Cardiac fibroblast (primary cell): ENCODE measurements at regions not wholly inside any gene's neighbourhood (a gene's known extent, or its start where the extent isn't known, plus 50 kb on each side); places are given as distances from the start of the nearest gene placed in this dataset.

Source experiments
- DNase-seq, 2 donors: peaks; one replicate each; pipeline versions ENCODE4 v3.0.0 to v3.0.0-alpha.2; 2010; ENCODE audit warnings: low read depth in 2 of 2
- H3K4me3 ChIP-seq, 2 donors: replicated peaks in 1 of 2; 1 replicate in 1 of 2; 2 replicates in 1 of 2; pipeline ENCODE4 v1.5.1; 2011; ENCODE audit warnings: low read depth in 2 of 2, low read length in 2 of 2, mild to moderate bottlenecking in 2 of 2, moderate library complexity in 1 of 2
- CTCF ChIP-seq: IDR thresholded peaks from one replicate; pipeline ENCODE4 v1.5.1; 2011; ENCODE audit warnings: low read depth, mild to moderate bottlenecking, low read length, inconsistent platforms

GRCh38 chr3:4053975-4054374 is 249.2 kb upstream of the SETMAR start:
- no peak for DNase-seq
- H3K4me3 ChIP-seq = no peak overlapping the region
- TF ChIP-seq CTCF = no peak

- H3K4me3 ChIP-seq = no peak overlapping the region
These were observed 243.1 kb upstream of the SETMAR start for GRCh38 chr3:4060064-4060463.

GRCh38 chr3:4060603-4061002 is 242.6 kb upstream of the SETMAR start:
- no peak for DNase-seq
- no peak for TF ChIP-seq CTCF
- H3K4me3 ChIP-seq = no peak overlapping the region

More at GRCh38 chr3:4060064-4060463, 243.1 kb upstream of the SETMAR start:
- no peak for TF ChIP-seq CTCF
- DNase-seq = no peak

GRCh38 chr3:4061195-4061594 is 242.0 kb upstream of the SETMAR start:
- H3K4me3 ChIP-seq = no peak overlapping the region
- TF ChIP-seq CTCF = no peak
- no peak for DNase-seq

- H3K4me3 ChIP-seq = no peak overlapping the region
- TF ChIP-seq CTCF = no peak
- DNase-seq = no peak
These were observed 241.3 kb upstream of the SETMAR start for GRCh38 chr3:4061783-4062360.

GRCh38 chr3:4062621-4063020 is 240.5 kb upstream of the SETMAR start:
- no peak for DNase-seq
- no peak overlapping the region for H3K4me3 ChIP-seq
- no peak for TF ChIP-seq CTCF

- no peak for DNase-seq
- H3K4me3 ChIP-seq = no peak overlapping the region
- TF ChIP-seq CTCF = no peak
These were observed 239.1 kb upstream of the SETMAR start for GRCh38 chr3:4063916-4064574.
